Effector CD8-positive, alpha-beta T cell (primary cell): ENCODE measurements at regions not wholly inside any gene's neighbourhood (a gene's known extent, or its start where the extent isn't known, plus 50 kb on each side); places are given as distances from the start of the nearest gene placed in this dataset.

Experiments used
- DNase-seq: peaks from one replicate; lab custom pipeline; 2025; lab: John Stamatoyannopoulos, UW

DNA sequence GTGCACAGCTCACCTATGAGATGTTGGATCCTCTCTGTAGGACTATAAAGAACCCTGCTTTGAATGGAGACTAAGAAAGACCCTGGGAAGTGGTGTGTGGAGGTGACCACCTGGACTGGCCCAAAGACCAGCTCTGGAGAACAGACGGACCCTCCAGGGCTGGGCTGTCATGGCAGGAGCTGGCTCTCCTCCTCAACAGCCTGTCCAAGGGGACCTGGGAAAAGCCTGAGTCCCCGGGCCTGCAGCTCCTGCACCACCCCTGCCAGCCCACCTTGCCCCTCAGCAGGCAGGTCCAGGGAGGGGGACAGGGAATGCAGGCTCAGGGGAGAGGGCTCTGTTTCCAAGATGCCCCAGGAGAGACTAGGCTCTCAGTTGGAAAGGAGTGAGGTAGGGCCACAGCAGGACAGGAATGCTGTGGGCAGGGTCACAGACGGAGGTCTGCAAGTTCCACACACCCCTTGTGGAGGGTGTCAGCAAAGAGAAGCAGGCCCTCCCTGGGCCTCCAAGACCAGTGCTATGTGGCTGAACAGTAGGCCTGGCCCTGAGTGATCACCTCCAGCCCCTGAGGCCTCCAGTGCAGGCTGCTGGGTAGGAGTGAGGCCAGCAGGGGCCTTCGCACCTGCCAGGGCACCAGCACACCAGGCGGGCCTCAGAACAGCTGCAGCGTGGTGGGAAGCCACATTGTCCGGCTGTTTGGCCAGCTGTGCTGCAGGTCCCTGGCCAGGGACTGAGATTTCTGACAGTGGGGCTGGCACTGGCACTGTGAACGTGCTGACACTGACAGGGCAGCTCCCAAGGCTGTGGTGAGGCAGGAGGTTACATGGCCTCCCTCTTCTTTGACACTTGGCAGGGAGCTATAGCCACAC lies 86.4 kb upstream of the OTOS start:
- DNase-seq, result no peak

DNA sequence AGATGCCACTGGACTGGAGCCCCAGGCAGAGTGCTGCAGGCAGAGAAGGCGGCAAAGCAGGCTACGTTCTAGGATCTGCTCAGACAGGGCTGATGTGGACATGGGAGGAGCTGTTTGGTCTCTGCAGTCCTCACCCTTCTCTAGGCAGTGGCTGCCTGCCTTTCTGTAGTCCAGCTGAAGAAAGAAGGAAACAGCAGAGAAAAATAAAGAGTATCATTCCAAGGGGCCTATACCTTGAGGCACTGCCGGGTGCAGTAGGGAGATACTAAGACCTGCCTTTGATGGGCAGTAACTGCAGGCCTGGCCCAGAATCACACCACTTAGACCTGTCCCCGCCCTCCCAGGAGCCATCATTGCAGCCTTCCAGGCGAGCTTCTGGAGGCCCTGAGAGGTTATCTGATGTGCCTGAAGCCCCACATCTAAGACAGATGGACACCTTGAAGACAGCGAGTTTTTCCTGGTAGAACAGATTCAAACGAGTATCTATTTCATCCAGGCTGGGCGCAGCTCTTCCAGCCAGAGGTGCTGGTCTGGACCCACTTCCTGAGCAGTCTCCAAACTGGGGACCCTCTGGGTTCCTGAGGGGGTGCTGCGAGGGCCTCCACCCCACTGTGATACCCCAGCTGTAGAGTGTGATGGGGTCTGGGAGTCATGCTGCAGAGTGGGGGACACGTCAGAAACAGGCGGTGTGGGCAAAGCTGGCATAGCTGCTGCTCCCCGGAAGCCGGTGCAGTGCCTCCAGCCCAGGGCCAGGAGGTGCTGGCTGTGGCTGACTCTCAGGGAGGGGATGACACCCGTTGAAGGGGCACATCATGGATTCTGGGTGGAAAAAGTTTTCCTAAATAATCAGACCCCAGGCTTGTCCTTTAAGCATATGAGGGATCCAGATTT lies 87.3 kb upstream of the OTOS start:
- no peak for DNase-seq

GRCh38 chr2:240229005-240229404 lies 88.5 kb upstream of the OTOS start:
- no peak for DNase-seq

DNA sequence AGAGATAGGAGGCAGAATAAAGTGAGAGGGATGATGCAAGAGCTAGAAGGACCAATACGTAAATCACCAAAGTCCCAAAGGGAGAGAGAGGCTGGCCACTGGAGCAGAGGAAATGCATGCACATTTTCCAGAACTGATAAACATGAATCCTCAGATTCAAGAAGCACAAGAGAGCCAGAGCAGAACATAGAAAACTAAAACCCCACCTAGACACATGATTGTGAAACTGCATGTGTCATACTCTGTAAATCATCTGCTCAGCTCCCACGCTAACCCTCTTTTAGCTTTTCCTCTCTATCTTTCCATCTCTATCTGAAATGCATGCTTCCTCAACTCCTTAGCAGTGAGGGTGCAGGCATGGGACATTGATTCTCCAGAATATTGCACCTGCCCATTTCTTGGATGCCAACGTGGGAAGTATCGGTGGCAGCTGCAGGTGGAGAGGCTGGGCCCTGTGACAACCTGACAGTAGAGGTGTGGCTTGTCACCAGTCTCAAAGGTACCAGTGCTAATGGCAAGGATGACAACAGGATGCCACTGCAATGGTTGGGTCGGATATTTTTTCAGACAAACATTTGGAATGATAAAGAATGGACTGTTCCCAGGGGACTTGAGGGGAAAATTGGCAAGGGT lies 89.3 kb upstream of the OTOS start:
- DNase-seq, result no peak

- no peak for DNase-seq
Measured at GRCh38 chr2:240230291-240230931, 90.0 kb upstream of the OTOS start.

GRCh38 chr2:240231838-240232244 lies 91.4 kb upstream of the OTOS start:
- no peak for DNase-seq

DNA sequence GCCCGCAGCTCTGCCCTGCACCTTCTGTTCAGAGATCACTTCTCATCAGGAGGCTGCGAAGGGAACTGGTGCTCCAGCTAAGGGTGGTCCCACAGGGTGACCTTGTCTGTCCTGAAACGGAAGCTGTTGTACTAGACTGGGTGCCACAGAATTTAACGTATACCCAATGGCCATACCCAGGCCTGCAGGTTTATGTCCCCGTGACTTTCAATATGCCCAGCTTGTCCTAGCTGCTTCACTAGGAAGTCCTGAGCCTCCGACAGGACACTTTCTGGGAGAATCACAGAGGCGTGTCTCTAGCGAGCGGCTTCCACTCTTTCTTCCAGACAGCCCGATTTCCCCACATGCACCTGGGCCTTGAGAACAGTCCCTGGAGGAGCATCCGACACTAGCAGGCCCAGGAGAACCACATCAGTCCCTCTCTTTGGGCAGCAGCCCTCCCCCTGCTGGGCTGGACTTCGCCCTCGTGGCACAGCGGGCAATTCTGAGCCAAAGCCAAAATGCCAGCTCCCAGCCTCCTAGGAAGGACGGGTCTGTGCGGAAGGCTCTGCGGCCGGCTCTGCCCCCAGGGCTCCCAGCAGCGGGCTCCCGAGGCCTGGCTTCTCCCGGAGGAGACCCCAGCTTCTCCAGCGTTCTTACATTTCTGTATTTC lies 91.9 kb upstream of the OTOS start:
- DNase-seq, result no peak

DNA sequence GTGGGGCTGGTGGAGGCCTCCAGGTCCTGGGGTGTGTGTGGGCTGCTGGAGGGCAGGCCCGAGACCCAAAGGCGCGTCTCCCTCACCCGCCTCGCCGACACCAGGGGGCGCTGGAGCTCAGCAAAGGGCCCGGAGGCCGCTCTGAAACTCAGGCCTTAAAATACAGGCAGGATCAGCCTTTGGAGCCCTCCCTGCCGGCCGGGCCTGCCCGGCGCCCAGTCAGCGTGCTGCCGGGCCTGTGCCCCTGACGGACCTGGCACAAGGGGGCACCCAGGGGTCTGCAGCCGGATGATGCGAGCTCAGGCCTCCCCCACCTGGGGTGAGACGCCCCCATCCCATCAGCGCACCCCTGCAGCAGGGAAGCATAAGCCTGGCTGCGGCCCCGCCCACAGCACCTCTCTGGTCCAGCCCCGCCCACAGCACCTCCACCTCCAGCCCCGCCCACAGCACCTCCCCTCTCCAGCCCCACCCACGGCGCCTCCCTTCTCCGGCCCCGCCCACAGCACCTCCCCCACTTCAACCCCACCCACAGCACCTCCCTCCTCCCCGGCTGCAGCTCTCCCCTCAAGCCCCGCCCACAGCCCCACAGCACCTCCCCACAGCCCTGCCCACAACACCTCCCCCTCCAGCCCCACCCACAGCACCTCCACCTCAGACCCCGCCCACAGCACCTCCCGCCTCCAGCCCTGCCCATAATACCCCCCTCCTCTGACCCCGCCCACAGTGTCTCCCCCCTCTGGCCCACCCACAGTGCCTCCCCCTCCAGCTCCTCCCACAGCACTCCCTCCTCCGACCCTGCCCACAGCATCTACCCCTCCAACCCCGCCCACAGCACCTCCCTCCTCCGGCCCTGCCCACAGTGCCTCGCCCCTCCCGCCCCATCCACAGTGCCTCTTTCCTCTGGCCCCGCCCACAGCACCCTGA lies 92.8 kb upstream of the OTOS start:
- peak; percentile 58 for DNase-seq

GRCh38 chr2:240233885-240234502 lies 93.5 kb upstream of the OTOS start:
- DNase-seq, result no peak

GRCh38 chr2:240234503-240234951 lies 94.1 kb upstream of the OTOS start:
- no peak for DNase-seq

DNA sequence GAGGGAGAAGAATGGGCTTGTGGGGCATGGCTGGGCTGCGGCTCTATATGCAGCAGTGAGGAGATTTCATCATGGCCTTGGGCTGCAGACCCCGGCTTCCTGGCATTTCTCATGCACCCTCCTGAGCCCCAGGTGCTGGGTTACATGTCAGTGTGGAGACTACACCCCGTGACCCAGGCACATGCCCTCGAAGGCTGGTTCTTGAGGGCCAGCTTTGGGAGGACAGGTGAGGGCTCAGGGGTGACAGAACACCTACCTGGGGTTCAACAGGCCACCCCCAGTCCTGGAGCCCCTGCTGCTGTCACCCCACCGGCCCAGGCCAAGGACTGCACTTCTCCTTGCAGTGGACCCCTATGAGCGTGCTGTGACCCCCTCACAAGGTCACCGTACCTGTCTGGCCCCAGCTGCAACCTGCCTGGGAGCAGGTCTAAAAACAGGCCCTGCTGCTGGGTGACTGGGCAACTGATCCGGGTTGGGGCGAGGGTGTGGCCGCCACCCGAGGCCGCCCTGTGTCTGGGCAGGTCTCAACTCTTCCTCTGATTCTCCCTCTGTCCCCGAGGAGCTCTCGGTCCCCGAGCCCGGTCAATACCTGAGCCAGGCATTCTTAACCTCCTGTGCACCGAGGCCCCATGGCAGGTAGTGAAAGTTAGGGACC lies 94.8 kb upstream of the OTOS start:
- DNase-seq, result no peak

- DNase-seq, result no peak
Measured at GRCh38 chr2:240235811-240236210, 95.4 kb upstream of the OTOS start.

- DNase-seq, result no peak
Measured at GRCh38 chr2:240236217-240237111, 96.0 kb upstream of the OTOS start.

- DNase-seq, result no peak
Measured at GRCh38 chr2:240237609-240238174, 97.2 kb upstream of the OTOS start.

DNA sequence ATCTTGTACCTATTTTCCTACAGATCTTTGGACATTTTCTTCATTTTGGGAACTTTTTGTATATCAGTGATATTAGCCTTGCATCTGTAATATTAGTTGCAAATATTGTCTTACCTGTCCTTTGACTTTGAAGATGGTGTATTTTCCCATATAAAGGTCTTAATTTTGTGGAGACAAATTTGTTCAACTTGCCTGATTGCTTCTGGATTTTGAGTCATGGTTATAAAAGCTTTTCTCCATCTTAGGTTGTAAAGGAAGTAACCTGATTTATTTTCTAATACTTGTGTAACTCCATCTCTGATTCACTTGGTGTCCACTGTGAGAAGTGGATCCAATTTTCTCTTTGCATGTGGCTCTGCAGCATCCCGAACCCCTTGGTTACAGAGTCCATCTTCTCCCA lies 97.7 kb upstream of the OTOS start:
- DNase-seq, result no peak

- no peak for DNase-seq
Measured at GRCh38 chr2:240238786-240239185, 98.3 kb upstream of the OTOS start.

DNA sequence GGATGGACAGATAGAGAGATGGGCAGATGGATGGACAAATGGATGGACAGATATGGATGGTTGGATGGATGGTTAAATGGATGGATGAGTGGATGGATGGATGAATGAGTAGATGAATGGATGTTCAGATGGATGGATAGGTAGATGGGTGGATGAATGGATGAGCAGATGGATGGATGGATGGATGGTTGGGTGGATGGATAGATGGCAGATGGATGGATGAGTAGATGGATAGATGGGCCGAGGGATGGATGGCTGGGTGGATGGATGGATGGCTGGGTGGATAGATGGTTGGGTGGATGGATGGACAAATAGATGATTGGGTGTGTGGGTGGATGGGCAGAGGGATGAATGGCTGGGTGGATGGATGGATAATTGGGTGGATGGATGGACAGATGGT lies 98.9 kb upstream of the OTOS start:
- DNase-seq, result no peak
